GM12878 (cell line): ENCODE measurements at regions not wholly inside any gene's neighbourhood (a gene's known extent, or its start where the extent isn't known, plus 50 kb on each side); places are given as distances from the start of the nearest gene placed in this dataset.

ENCODE experiments used
- CHD1 ChIP-seq: IDR thresholded peaks from 2 replicates; pipeline ENCODE4 v1.6.1; 2012; ENCODE audit warnings: low read depth, low read length, improper control_type of control experiment
- EGR1 ChIP-seq, 2 experiments: IDR thresholded peaks; 1 replicate in 1 of 2; 2 replicates in 1 of 2; pipeline ENCODE4 v1.6.1; 2011 to 2012; ENCODE audit warnings: low read depth in 2 of 2, low read length in 2 of 2, borderline replicate concordance in 1 of 2, mild to moderate bottlenecking in 1 of 2, moderate library complexity in 1 of 2
- GABPA ChIP-seq: IDR thresholded peaks from 2 replicates; pipeline ENCODE4 v1.6.1; 2014; ENCODE audit warnings: antibody characterized with exemption, low read depth, mild to moderate bottlenecking, inconsistent platforms
- MEF2A ChIP-seq: IDR thresholded peaks from 2 replicates; pipeline ENCODE4 v1.6.1; 2011; ENCODE audit warnings: low read depth, mild to moderate bottlenecking, low read length, moderate library complexity; ENCODE audit not compliant: insufficient read depth
- TF ChIP-seq, protein P1 (sequence below): IDR thresholded peaks from 2 replicates; pipeline ENCODE4 v1.6.1; 2012; ENCODE audit warnings: improper control_type of control experiment, low read depth, low read length; ENCODE audit not compliant: insufficient replicate concordance
- TF ChIP-seq, protein P2 (sequence below): fragments of 150-350 bp; IDR thresholded peaks from 2 replicates; pipeline ENCODE4 v1.6.1; 2014; ENCODE audit warnings: mild to moderate bottlenecking, low read depth, low read length
- TF ChIP-seq, protein P3 (sequence below): fragments of 450-650 bp; IDR thresholded peaks from 2 replicates; pipeline ENCODE4 v1.6.1; 2014; ENCODE audit warnings: mild to moderate bottlenecking

DNA sequence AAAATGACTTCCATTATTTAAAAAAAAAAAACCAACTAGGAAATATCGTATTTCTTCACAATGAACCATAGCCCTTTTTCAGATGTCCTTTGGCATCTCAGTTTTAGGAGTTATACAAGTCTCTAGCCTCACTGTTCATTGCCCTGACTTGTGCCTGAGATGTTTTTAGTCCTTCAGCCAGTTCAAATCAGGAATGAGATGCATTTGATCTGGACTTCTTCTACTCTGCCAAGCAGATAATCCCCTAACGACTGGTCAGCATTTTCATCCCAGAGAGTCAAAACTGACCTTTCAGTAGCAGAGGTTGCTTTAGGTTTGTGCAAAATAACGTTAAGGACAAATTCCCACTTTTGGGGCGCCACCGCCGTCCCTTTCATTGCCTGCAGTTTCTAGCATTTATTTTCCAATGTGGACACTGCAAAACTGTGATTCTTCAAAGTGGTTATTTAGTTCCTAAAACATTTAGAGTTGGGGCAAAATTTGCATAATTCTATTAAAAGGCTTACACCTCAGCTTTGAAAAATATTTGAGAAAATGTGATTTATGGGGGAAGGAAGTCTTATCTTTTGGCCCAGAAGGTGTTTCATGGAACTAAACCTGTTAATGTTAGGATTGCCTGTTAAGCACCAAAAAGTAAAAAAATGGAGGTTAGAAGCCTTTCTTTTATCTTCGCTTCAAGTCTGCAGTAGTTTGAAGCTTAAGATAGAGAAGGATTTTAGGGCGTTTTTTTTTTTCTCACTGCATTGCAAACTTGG, 152.0 kb upstream of the SGK1 start (continued):
- TF ChIP-seq, protein P1, sequence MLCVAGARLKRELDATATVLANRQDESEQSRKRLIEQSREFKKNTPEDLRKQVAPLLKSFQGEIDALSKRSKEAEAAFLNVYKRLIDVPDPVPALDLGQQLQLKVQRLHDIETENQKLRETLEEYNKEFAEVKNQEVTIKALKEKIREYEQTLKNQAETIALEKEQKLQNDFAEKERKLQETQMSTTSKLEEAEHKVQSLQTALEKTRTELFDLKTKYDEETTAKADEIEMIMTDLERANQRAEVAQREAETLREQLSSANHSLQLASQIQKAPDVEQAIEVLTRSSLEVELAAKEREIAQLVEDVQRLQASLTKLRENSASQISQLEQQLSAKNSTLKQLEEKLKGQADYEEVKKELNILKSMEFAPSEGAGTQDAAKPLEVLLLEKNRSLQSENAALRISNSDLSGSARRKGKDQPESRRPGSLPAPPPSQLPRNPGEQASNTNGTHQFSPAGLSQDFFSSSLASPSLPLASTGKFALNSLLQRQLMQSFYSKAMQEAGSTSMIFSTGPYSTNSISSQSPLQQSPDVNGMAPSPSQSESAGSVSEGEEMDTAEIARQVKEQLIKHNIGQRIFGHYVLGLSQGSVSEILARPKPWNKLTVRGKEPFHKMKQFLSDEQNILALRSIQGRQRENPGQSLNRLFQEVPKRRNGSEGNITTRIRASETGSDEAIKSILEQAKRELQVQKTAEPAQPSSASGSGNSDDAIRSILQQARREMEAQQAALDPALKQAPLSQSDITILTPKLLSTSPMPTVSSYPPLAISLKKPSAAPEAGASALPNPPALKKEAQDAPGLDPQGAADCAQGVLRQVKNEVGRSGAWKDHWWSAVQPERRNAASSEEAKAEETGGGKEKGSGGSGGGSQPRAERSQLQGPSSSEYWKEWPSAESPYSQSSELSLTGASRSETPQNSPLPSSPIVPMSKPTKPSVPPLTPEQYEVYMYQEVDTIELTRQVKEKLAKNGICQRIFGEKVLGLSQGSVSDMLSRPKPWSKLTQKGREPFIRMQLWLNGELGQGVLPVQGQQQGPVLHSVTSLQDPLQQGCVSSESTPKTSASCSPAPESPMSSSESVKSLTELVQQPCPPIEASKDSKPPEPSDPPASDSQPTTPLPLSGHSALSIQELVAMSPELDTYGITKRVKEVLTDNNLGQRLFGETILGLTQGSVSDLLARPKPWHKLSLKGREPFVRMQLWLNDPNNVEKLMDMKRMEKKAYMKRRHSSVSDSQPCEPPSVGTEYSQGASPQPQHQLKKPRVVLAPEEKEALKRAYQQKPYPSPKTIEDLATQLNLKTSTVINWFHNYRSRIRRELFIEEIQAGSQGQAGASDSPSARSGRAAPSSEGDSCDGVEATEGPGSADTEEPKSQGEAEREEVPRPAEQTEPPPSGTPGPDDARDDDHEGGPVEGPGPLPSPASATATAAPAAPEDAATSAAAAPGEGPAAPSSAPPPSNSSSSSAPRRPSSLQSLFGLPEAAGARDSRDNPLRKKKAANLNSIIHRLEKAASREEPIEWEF = no peak
- TF ChIP-seq, protein P2, sequence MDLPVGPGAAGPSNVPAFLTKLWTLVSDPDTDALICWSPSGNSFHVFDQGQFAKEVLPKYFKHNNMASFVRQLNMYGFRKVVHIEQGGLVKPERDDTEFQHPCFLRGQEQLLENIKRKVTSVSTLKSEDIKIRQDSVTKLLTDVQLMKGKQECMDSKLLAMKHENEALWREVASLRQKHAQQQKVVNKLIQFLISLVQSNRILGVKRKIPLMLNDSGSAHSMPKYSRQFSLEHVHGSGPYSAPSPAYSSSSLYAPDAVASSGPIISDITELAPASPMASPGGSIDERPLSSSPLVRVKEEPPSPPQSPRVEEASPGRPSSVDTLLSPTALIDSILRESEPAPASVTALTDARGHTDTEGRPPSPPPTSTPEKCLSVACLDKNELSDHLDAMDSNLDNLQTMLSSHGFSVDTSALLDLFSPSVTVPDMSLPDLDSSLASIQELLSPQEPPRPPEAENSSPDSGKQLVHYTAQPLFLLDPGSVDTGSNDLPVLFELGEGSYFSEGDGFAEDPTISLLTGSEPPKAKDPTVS = no peak
- TF ChIP-seq MEF2A (no peak), EGR1 (IDR thresholded peaks at IDR 0.05; ENCODE audit: borderline replicate concordance in 1 of 2, low read depth in 2 of 2, low read length in 2 of 2) (no peak), GABPA (no peak), CHD1 (no peak)
- TF ChIP-seq, protein P3, sequence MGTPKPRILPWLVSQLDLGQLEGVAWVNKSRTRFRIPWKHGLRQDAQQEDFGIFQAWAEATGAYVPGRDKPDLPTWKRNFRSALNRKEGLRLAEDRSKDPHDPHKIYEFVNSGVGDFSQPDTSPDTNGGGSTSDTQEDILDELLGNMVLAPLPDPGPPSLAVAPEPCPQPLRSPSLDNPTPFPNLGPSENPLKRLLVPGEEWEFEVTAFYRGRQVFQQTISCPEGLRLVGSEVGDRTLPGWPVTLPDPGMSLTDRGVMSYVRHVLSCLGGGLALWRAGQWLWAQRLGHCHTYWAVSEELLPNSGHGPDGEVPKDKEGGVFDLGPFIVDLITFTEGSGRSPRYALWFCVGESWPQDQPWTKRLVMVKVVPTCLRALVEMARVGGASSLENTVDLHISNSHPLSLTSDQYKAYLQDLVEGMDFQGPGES = no peak
